ENCODE measurements at regions not wholly inside any gene's neighbourhood (a gene's known extent, or its start where the extent isn't known, plus 50 kb on each side); places are given as distances from the start of the nearest gene placed in this dataset.
"Not testable (repeated sequence)": the region's sequence is repeated elsewhere in the genome, so short reads cannot be mapped to it uniquely, and the experiment has no call there.

GRCh38 chr9:93809204-93809940 lies 145.8 kb downstream of the BARX1 start:
- DNase-seq, result no peak

GRCh38 chr9:93808115-93809029 lies 146.8 kb downstream of the BARX1 start:
- no peak for DNase-seq

GRCh38 chr9:93807166-93808074 lies 147.7 kb downstream of the BARX1 start:
- no peak for DNase-seq

GRCh38 chr9:93801581-93802284 lies 153.4 kb downstream of the BARX1 start:
- no peak for DNase-seq

- DNase-seq, result no peak
Observed at GRCh38 chr9:93801120-93801519, 154.0 kb downstream of the BARX1 start.

GRCh38 chr9:93792358-93792757 lies 162.8 kb downstream of the BARX1 start:
- no peak for DNase-seq

GRCh38 chr9:93786204-93786603 lies 169.0 kb downstream of the BARX1 start:
- no peak for DNase-seq

GRCh38 chr9:93776873-93777272 lies 178.3 kb downstream of the BARX1 start:
- no peak for DNase-seq

GRCh38 chr9:93776256-93776655 lies 178.9 kb downstream of the BARX1 start:
- DNase-seq, result no peak

GRCh38 chr9:93774331-93775102 lies 180.6 kb downstream of the BARX1 start:
- DNase-seq, result no peak

- no peak for DNase-seq
Observed at GRCh38 chr9:93771276-93771675, 183.9 kb downstream of the BARX1 start.

- no peak for DNase-seq
Observed at GRCh38 chr9:93761822-93762221, 185.4 kb downstream of the PHF2 start.

GRCh38 chr9:93750045-93750444 lies 173.7 kb downstream of the PHF2 start:
- no peak for DNase-seq

GRCh38 chr9:93748827-93749226 lies 172.4 kb downstream of the PHF2 start:
- not testable (repeated sequence) for DNase-seq

GRCh38 chr9:93731963-93732362 lies 155.6 kb downstream of the PHF2 start:
- DNase-seq, result no peak

- DNase-seq, result no peak
Observed at GRCh38 chr9:93730648-93731047, 154.3 kb downstream of the PHF2 start.

- DNase-seq, result no peak
Observed at GRCh38 chr9:93730217-93730616, 153.8 kb downstream of the PHF2 start.
